NB4 (cell line): ENCODE measurements at regions not wholly inside any gene's neighbourhood (a gene's known extent, or its start where the extent isn't known, plus 50 kb on each side); places are given as distances from the start of the nearest gene placed in this dataset.

Experiments
- DNase-seq: peaks from one replicate; pipeline ENCODE4 v3.0.0; 2010; ENCODE audit warnings: low read depth
- H3K4me3 ChIP-seq: one replicate; pipeline ENCODE4 v1.5.1; 2011; ENCODE audit warnings: mild to moderate bottlenecking, low read depth, low read length, moderate library complexity
- MYC ChIP-seq: IDR thresholded peaks from 2 replicates; pipeline ENCODE4 v1.6.1; 2011; ENCODE audit warnings: low read depth, low read length
- POLR2A ChIP-seq: IDR thresholded peaks from 2 replicates; pipeline ENCODE4 v1.6.1; 2011; ENCODE audit warnings: mild to moderate bottlenecking; ENCODE audit not compliant: insufficient read length; ENCODE audit errors: extremely low read depth
- TF ChIP-seq, protein P1 (sequence below): IDR thresholded peaks from one replicate; pipeline ENCODE4 v1.5.1; 2012; ENCODE audit warnings: low read depth, low read length
- TF ChIP-seq, protein P2 (sequence below): IDR thresholded peaks from 2 replicates; pipeline ENCODE4 v1.6.1; 2011; ENCODE audit warnings: low read depth, low read length

DNA sequence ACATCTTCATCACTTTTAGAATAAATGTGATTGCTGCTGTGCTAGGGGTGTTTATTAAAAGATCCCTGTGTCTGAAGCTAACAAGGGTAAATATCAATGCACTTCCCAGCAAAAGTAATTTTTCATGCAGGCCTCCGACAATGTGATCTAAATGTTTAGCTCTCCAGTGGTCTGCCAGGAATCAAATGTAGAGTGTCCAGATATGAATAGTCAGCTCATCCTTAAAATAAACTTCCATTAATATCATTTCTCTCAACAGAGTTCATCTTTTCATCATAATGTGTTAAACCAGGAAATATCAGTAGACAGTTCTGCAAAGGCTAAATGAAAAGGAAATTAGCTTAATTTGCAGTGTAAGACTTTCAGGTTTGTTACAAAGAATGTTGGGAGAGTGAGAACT, 102.2 kb upstream of the EGFL6 start:
- DNase-seq: no peak
- H3K4me3 ChIP-seq: no peak overlapping the region
- TF ChIP-seq POLR2A (no peak), MYC (no peak)
- TF ChIP-seq, protein P1, sequence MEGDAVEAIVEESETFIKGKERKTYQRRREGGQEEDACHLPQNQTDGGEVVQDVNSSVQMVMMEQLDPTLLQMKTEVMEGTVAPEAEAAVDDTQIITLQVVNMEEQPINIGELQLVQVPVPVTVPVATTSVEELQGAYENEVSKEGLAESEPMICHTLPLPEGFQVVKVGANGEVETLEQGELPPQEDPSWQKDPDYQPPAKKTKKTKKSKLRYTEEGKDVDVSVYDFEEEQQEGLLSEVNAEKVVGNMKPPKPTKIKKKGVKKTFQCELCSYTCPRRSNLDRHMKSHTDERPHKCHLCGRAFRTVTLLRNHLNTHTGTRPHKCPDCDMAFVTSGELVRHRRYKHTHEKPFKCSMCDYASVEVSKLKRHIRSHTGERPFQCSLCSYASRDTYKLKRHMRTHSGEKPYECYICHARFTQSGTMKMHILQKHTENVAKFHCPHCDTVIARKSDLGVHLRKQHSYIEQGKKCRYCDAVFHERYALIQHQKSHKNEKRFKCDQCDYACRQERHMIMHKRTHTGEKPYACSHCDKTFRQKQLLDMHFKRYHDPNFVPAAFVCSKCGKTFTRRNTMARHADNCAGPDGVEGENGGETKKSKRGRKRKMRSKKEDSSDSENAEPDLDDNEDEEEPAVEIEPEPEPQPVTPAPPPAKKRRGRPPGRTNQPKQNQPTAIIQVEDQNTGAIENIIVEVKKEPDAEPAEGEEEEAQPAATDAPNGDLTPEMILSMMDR: no peak
- TF ChIP-seq, protein P2, sequence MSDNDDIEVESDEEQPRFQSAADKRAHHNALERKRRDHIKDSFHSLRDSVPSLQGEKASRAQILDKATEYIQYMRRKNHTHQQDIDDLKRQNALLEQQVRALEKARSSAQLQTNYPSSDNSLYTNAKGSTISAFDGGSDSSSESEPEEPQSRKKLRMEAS: no peak

DNA sequence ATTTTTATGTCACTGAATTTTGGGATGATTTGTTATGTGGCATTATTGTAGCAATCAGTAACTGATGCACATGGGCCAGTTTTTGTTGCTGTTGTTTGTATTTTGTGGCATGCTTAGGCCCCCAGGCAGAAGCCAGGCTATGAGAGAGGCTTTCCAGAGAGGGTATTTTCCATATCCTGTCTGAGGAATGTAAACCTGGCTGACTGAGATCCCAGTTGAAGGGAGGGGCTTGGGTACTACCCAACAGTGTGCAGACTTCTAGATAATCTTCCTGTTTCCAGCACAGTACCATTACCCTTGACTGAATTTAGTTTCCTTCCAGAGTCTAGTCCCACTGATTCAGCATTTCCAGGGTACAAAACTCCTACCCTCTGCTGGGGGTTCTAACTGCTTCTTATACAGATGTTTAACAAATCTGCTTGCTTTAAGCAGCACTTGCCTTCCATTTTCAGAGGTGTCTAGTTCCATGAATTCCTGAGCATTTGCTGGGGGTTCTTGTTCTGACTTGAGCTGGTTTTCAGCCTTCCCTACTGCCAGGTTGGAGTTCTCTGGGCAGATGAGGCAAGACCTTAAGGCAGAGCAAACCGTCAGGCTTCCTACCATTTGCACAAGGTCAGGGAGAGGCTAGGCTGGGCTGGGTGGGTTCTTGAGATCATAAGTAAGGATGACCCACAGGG, 104.7 kb upstream of the EGFL6 start:
- TF ChIP-seq POLR2A: no peak
- no peak for TF ChIP-seq MYC
- TF ChIP-seq, protein P2: no peak
- TF ChIP-seq, protein P1: no peak
- H3K4me3 ChIP-seq: no peak overlapping the region
- DNase-seq: no peak

DNA sequence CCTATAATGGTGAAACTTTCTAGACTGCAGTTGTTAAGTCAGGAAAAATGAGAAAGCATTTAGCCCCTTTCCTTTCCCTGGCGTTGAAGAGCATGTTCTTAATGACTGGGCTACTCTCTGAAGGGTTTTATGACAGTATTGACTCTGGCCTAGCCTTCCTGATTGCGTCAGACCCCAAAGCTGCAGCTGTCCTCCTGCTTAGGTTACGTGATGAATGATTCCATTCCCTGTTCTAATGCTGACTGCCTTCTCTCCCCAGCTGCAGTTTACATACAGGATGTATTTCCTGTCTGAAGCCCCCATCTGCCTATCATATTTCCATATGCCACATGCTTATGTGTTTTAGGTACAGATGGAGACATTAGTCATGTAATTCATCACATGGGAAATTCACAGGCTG, 105.8 kb upstream of the EGFL6 start:
- no peak overlapping the region for H3K4me3 ChIP-seq
- peak; percentile 75 for DNase-seq
- TF ChIP-seq, protein P2: 0 out of 2 replicates have a peak, but pooled peaks have one; percentile 7
- TF ChIP-seq, protein P1: no peak
- TF ChIP-seq POLR2A (no peak), MYC (no peak)

DNA sequence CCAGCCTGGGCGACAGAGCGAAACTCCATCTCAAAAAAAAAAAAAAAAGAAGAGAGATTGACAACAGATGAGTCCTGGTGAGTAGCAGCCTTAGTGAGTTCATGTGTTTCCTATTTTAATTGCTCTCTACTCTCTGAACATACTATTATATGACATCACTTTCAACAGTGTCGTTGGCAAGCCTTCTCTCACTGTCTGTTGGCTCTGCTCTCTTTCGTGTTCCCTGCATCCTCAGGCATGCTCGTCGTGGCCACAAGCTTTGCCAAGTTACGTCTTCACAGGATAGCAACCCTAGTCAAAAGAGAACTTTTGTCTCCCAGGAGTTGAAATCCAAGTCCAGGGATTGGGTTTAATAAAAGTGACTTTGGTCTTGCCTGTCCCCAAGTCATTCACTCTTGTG, 117.1 kb upstream of the EGFL6 start:
- TF ChIP-seq, protein P2: no peak
- TF ChIP-seq, protein P1: no peak
- TF ChIP-seq POLR2A: no peak
- no peak for TF ChIP-seq MYC
- H3K4me3 ChIP-seq: no peak overlapping the region
- DNase-seq: no peak

DNA sequence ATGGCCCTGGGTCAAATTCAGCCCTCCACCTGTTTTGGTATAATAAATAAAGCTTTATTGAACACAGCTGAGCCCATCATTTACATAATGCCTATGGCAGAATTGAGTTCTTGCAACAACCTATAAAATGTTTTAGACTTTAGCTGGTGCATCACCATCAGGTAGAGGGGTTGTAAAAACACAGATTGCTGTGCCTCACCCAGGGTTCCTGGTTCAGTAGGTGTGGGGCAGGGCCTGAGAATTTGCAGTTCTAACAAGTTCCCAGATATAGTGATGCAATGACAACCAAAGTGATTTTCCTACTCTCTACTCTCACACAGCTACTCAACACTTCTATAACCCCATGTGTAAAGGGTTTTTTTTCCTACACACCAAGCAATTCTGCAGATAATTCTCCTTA, 120.0 kb upstream of the EGFL6 start:
- TF ChIP-seq, protein P2: no peak
- TF ChIP-seq MYC (no peak), POLR2A (no peak)
- TF ChIP-seq, protein P1: no peak
- no peak for DNase-seq
- no peak overlapping the region for H3K4me3 ChIP-seq
